GM23338 (cell line): ENCODE measurements at regions not wholly inside any gene's neighbourhood (a gene's known extent, or its start where the extent isn't known, plus 50 kb on each side); places are given as distances from the start of the nearest gene placed in this dataset.

Source experiments
- CTCF ChIP-seq, 2 experiments: fragments of 200-600 bp in 1 of 2; sonication (generic) in 1 of 2; conservative IDR thresholded peaks; 2 replicates each; pipeline versions ENCODE4 v1.5.1 to v1.6.1; 2016 to 2017; ENCODE audit warnings: antibody characterized with exemption in 2 of 2, low read depth in 2 of 2, mild to moderate bottlenecking in 2 of 2, moderate library complexity in 1 of 2
- ZNF114 ChIP-seq: fragments of 250-450 bp; sonication (Bioruptor Pico); IDR thresholded peaks from 2 replicates; pipeline ENCODE4 v1.5.0; 2020; ENCODE audit warnings: mild to moderate bottlenecking, moderate library complexity

DNA sequence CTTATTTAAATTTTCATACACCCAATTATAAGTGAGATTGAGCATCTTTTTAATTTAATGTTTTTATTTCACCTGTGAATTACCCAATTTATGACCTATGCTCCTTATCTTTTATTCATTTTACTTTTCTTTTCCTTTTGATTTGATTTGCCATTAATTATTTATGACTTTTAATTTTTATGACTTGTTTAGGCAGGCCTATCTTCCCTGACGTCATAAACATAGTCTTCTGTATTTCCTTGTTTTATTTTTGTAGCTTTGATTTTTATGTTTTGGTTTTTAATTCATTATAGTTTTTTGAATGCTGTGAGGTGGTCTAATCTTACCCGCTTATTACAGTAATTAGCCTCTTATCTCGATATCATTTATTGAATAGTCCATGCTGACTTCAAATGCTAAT, 467.1 kb upstream of the FAR2 start:
- no peak for TF ChIP-seq ZNF114 (CRISPR knock-in tag)
- no peak for TF ChIP-seq CTCF (conservative IDR thresholded peaks at IDR 0.05; ENCODE audit: low read depth in 2 of 2)
